ENCODE measurements at regions not wholly inside any gene's neighbourhood (a gene's known extent, or its start where the extent isn't known, plus 50 kb on each side); places are given as distances from the start of the nearest gene placed in this dataset.
"Not testable (repeated sequence)": the region's sequence is repeated elsewhere in the genome, so short reads cannot be mapped to it uniquely, and the experiment has no call there.

- in situ Hi-C loops (cut with MboI; ENCODE audit: low sequenced_read_pairs) = no loop called here
- no peak for DNase-seq (ENCODE audit: low spot score in 2 of 2)
- Histone ChIP-seq H3K4me1 (no peaks in the 10 kb centered on the region), H3K36me3 (replicated peaks) (no peaks in the 10 kb centered on the region), H3K4me3 (no peak overlapping the region), H3K9me3 (no peaks in the 10 kb centered on the region), H3K27me3 (ENCODE audit: low read depth) (peaks cover 5% of the 10 kb centered on the region; the same call in 1 of the 2 replicates)
These were observed 105.2 kb upstream of the SYT13 start for GRCh38 chr11:45391168-45391850.

- in situ Hi-C loops (cut with MboI; ENCODE audit: low sequenced_read_pairs) = no loop called here
- Histone ChIP-seq H3K9me3 (no peaks in the 10 kb centered on the region), H3K4me3 (no peak overlapping the region), H3K4me1 (no peaks in the 10 kb centered on the region), H3K36me3 (replicated peaks) (no peaks in the 10 kb centered on the region), H3K27me3 (ENCODE audit: low read depth) (peaks cover 4% of the 10 kb centered on the region)
- DNase-seq (ENCODE audit: low spot score in 2 of 2) = no peak
These were observed 104.3 kb upstream of the SYT13 start for GRCh38 chr11:45390407-45390806.

GRCh38 chr11:45388472-45388871 lies 102.3 kb upstream of the SYT13 start:
- no peak for DNase-seq (ENCODE audit: low spot score in 2 of 2)
- no peaks in the 10 kb centered on the region for H3K36me3 ChIP-seq (replicated peaks)
- H3K9me3 ChIP-seq = no peaks in the 10 kb centered on the region
- H3K4me3 ChIP-seq = no peak overlapping the region
- H3K4me1 ChIP-seq = no peaks in the 10 kb centered on the region
- in situ Hi-C loops (cut with MboI; ENCODE audit: low sequenced_read_pairs) = no loop called here
- H3K27me3 ChIP-seq (ENCODE audit: low read depth) = peaks cover 4% of the 10 kb centered on the region; the same call in 1 of the 2 replicates

GRCh38 chr11:45387885-45388284 lies 101.7 kb upstream of the SYT13 start:
- DNase-seq (ENCODE audit: low spot score in 2 of 2); H3K36me3 ChIP-seq (replicated peaks); H3K9me3 ChIP-seq; H3K4me3 ChIP-seq; H3K27me3 ChIP-seq (ENCODE audit: low read depth); in situ Hi-C loops (cut with MboI; ENCODE audit: low sequenced_read_pairs); H3K4me1 ChIP-seq: not testable (repeated sequence)

GRCh38 chr11:45386972-45387371 lies 100.8 kb upstream of the SYT13 start:
- in situ Hi-C loops (cut with MboI; ENCODE audit: low sequenced_read_pairs) = no loop called here
- Histone ChIP-seq H3K4me3 (no peak overlapping the region), H3K4me1 (no peaks in the 10 kb centered on the region), H3K27me3 (ENCODE audit: low read depth) (peaks cover 7% of the 10 kb centered on the region; the same call in 1 of the 2 replicates), H3K36me3 (replicated peaks) (no peaks in the 10 kb centered on the region), H3K9me3 (no peaks in the 10 kb centered on the region)
- no peak for DNase-seq (ENCODE audit: low spot score in 2 of 2)

- H3K4me3 ChIP-seq = no peak overlapping the region
- no peaks in the 10 kb centered on the region for H3K9me3 ChIP-seq
- H3K4me1 ChIP-seq = no peaks in the 10 kb centered on the region
- in situ Hi-C loops (cut with MboI; ENCODE audit: low sequenced_read_pairs) = no loop called here
- no peaks in the 10 kb centered on the region for H3K36me3 ChIP-seq (replicated peaks)
- H3K27me3 ChIP-seq (ENCODE audit: low read depth) = peaks cover 5% of the 10 kb centered on the region; the same call in 1 of the 2 replicates
- DNase-seq (ENCODE audit: low spot score in 2 of 2) = no peak
These were observed 99.7 kb upstream of the SYT13 start for GRCh38 chr11:45385844-45386243.

GRCh38 chr11:45385423-45385822 lies 99.3 kb upstream of the SYT13 start:
- Histone ChIP-seq H3K4me3 (no peak overlapping the region), H3K4me1 (no peaks in the 10 kb centered on the region)

GRCh38 chr11:45384711-45385241 lies 98.6 kb upstream of the SYT13 start:
- no peak overlapping the region for H3K4me3 ChIP-seq
- no peaks in the 10 kb centered on the region for H3K9me3 ChIP-seq
- in situ Hi-C loops (cut with MboI; ENCODE audit: low sequenced_read_pairs) = no loop called here
- no peaks in the 10 kb centered on the region for H3K4me1 ChIP-seq
- H3K36me3 ChIP-seq (replicated peaks) = no peaks in the 10 kb centered on the region
- DNase-seq (ENCODE audit: low spot score in 2 of 2) = no peak
- H3K27me3 ChIP-seq (ENCODE audit: low read depth) = peaks cover 5% of the 10 kb centered on the region; the same call in 1 of the 2 replicates

More at GRCh38 chr11:45385423-45385822, 99.3 kb upstream of the SYT13 start:
- DNase-seq (ENCODE audit: low spot score in 2 of 2) = no peak
- Histone ChIP-seq H3K36me3 (replicated peaks) (no peaks in the 10 kb centered on the region), H3K27me3 (ENCODE audit: low read depth) (peaks cover 5% of the 10 kb centered on the region; the same call in 1 of the 2 replicates), H3K9me3 (no peaks in the 10 kb centered on the region)
- in situ Hi-C loops (cut with MboI; ENCODE audit: low sequenced_read_pairs) = no loop called here

GRCh38 chr11:45384016-45384415 lies 97.9 kb upstream of the SYT13 start:
- H3K36me3 ChIP-seq (replicated peaks) = no peaks in the 10 kb centered on the region
- H3K27me3 ChIP-seq (ENCODE audit: low read depth) = peaks cover 5% of the 10 kb centered on the region; the same call in 1 of the 2 replicates
- no peak for DNase-seq (ENCODE audit: low spot score in 2 of 2)
- no peak overlapping the region for H3K4me3 ChIP-seq
- in situ Hi-C loops (cut with MboI; ENCODE audit: low sequenced_read_pairs) = no loop called here
- no peaks in the 10 kb centered on the region for H3K9me3 ChIP-seq
- no peaks in the 10 kb centered on the region for H3K4me1 ChIP-seq

GRCh38 chr11:45383224-45383623 lies 97.1 kb upstream of the SYT13 start:
- in situ Hi-C loops (cut with MboI; ENCODE audit: low sequenced_read_pairs) = no loop called here
- Histone ChIP-seq H3K36me3 (replicated peaks) (no peaks in the 10 kb centered on the region), H3K9me3 (no peaks in the 10 kb centered on the region), H3K27me3 (ENCODE audit: low read depth) (peaks cover 5% of the 10 kb centered on the region; the same call in 1 of the 2 replicates), H3K4me3 (no peak overlapping the region), H3K4me1 (no peaks in the 10 kb centered on the region)
- no peak for DNase-seq (ENCODE audit: low spot score in 2 of 2)

- H3K4me1 ChIP-seq = no peaks in the 10 kb centered on the region
- H3K27me3 ChIP-seq (ENCODE audit: low read depth) = peaks cover 5% of the 10 kb centered on the region; the same call in 1 of the 2 replicates
- in situ Hi-C loops (cut with MboI; ENCODE audit: low sequenced_read_pairs) = no loop called here
These were observed 96.2 kb upstream of the SYT13 start for GRCh38 chr11:45382133-45382878.

GRCh38 chr11:45379162-45379863 lies 93.2 kb upstream of the SYT13 start:
- Histone ChIP-seq H3K36me3 (replicated peaks) (no peaks in the 10 kb centered on the region), H3K9me3 (no peaks in the 10 kb centered on the region), H3K27me3 (ENCODE audit: low read depth) (peaks cover 9% of the 10 kb centered on the region), H3K4me1 (no peaks in the 10 kb centered on the region), H3K4me3 (no peak overlapping the region)
- DNase-seq (ENCODE audit: low spot score in 2 of 2) = no peak
- in situ Hi-C loops (cut with MboI; ENCODE audit: low sequenced_read_pairs) = loop anchor here (10.0 kb wide), 1 partner anchor 275 kb away; no protein-coding TSS in a partner anchor

More at GRCh38 chr11:45382133-45382878, 96.2 kb upstream of the SYT13 start:
- H3K36me3 ChIP-seq (replicated peaks) = no peaks in the 10 kb centered on the region
- H3K4me3 ChIP-seq = no peak overlapping the region
- no peak for DNase-seq (ENCODE audit: low spot score in 2 of 2)
- H3K9me3 ChIP-seq = no peaks in the 10 kb centered on the region

- no peaks in the 10 kb centered on the region for H3K4me1 ChIP-seq
- peaks cover 7% of the 10 kb centered on the region for H3K27me3 ChIP-seq (ENCODE audit: low read depth)
- H3K36me3 ChIP-seq (replicated peaks) = no peaks in the 10 kb centered on the region
- no peak for DNase-seq (ENCODE audit: low spot score in 2 of 2)
- no peak overlapping the region for H3K4me3 ChIP-seq
- H3K9me3 ChIP-seq = no peaks in the 10 kb centered on the region
- in situ Hi-C loops (cut with MboI; ENCODE audit: low sequenced_read_pairs) = loop anchor here (10.0 kb wide), 1 partner anchor 276 kb away; no protein-coding TSS in a partner anchor
These were observed 92.4 kb upstream of the SYT13 start for GRCh38 chr11:45378516-45378915.
